Epithelial cell of proximal tubule (primary cell): ENCODE measurements at regions not wholly inside any gene's neighbourhood (a gene's known extent, or its start where the extent isn't known, plus 50 kb on each side); places are given as distances from the start of the nearest gene placed in this dataset.

ENCODE experiments used
- DNase-seq: peaks from one replicate; pipeline ENCODE4 v3.0.0-alpha.2; 2011; ENCODE audit warnings: low read depth
- H3K4me3 ChIP-seq: 2 replicates; pipeline ENCODE4 v1.5.1; 2011; ENCODE audit warnings: low read depth, mild to moderate bottlenecking, low read length
- TF ChIP-seq, protein P1 (sequence below): conservative IDR thresholded peaks from 2 replicates; pipeline ENCODE4 v1.5.1; 2012; ENCODE audit warnings: low read depth, mild to moderate bottlenecking, low read length

- no peak for DNase-seq
- TF ChIP-seq, protein P1, sequence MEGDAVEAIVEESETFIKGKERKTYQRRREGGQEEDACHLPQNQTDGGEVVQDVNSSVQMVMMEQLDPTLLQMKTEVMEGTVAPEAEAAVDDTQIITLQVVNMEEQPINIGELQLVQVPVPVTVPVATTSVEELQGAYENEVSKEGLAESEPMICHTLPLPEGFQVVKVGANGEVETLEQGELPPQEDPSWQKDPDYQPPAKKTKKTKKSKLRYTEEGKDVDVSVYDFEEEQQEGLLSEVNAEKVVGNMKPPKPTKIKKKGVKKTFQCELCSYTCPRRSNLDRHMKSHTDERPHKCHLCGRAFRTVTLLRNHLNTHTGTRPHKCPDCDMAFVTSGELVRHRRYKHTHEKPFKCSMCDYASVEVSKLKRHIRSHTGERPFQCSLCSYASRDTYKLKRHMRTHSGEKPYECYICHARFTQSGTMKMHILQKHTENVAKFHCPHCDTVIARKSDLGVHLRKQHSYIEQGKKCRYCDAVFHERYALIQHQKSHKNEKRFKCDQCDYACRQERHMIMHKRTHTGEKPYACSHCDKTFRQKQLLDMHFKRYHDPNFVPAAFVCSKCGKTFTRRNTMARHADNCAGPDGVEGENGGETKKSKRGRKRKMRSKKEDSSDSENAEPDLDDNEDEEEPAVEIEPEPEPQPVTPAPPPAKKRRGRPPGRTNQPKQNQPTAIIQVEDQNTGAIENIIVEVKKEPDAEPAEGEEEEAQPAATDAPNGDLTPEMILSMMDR = no peak
These were observed 238.5 kb upstream of the CSF3R start for GRCh38 chr1:36721261-36721660.

DNA sequence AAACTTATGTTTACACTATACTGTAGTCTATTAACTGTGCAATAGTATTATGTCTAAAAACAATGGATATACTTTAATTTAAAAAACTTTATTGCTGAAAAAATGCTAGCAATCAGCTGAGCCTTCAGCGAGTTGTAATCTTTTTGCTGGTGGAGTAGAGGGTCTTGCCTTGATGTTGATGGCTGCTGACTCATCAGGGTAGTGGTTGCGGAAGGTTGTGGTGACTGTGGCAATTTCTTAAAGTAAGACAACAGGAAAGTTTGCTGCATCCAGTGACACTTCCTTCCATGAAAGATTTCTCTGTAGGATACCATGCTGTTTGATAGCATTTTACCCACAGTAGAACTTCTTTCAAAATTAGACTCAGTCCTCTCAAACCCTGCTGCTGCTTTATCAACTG lies 234.7 kb upstream of the CSF3R start:
- TF ChIP-seq, protein P1 = no peak
- no peak for DNase-seq
- H3K4me3 ChIP-seq = no peak overlapping the region

More at GRCh38 chr1:36721261-36721660, 238.5 kb upstream of the CSF3R start:
- no peak overlapping the region for H3K4me3 ChIP-seq

GRCh38 chr1:36715797-36716196 lies 233.1 kb upstream of the CSF3R start:
- no peak overlapping the region for H3K4me3 ChIP-seq
- TF ChIP-seq, protein P1 = no peak
- no peak for DNase-seq

- TF ChIP-seq, protein P1 = no peak
- DNase-seq = no peak
- no peak overlapping the region for H3K4me3 ChIP-seq
These were observed 231.6 kb upstream of the CSF3R start for GRCh38 chr1:36714301-36714700.

GRCh38 chr1:36711480-36711879 lies 228.8 kb upstream of the CSF3R start:
- DNase-seq = no peak
- TF ChIP-seq, protein P1 = no peak
- H3K4me3 ChIP-seq = no peak overlapping the region

- TF ChIP-seq, protein P1 = no peak
- DNase-seq = no peak
- no peak overlapping the region for H3K4me3 ChIP-seq
These were observed 228.2 kb upstream of the CSF3R start for GRCh38 chr1:36710951-36711350.

DNA sequence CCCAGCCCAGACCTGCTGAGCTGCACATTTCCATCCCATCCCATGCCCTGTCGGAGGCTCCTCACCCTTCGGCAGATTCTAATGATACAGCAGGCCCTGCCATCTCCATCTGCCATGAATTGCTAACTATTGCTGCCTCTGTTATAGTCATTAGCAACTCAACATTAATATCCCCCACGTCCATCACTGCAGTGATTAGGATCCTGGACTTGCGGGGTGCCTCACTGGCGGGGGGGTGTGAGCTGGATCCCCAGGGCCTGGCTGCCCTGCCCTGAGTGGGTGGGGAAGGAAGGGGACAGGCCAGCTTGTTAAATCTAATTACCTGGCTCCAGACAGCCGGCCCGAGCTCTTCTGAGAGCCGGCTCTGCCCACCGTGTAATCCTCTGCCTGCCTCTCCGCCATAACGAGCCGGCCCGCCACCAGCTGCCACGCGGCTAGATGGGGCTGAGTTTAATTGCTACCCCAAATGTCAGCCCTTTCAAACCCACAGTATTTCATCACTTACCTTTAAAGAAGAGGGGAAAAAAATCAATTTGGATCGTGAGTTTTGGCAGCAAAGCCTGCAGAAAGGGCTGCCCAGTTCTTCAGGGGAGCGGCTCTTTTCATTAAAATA lies 227.3 kb upstream of the CSF3R start:
- TF ChIP-seq, protein P1 = no peak
- no peak for DNase-seq
- H3K4me3 ChIP-seq = no peak overlapping the region
